ENCODE measurements at regions not wholly inside any gene's neighbourhood (a gene's known extent, or its start where the extent isn't known, plus 50 kb on each side); places are given as distances from the start of the nearest gene placed in this dataset.

DNA sequence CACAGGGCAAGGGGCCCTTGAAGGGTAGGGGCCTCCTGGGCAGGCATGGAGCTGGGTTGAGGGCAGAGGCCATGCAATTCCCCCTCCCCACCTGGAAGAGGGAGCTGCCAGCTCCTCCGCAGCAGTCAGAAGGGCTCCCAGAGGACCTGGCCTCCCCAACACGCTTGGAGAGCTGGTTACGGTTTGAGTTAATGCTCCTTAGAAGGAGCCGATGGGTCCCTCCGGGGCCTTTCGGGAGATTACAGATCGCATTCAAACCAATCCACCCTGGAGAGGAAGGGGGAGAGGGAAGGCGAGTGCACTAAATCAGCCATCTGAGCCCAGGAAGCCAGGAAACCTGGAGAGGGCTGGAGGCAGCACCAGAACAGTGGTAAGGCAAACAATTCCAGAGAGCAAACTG lies 106.3 kb upstream of the CSF3R start:
- no peak for DNase-seq (ENCODE audit: low read depth, low spot score)
- in situ Hi-C loops (cut with HindIII; ENCODE audit: low sequenced_read_pairs): no loop called here
- no peak overlapping the region for H3K4me3 ChIP-seq (ENCODE audit: low read depth, low read length)
- TF ChIP-seq, protein P1, sequence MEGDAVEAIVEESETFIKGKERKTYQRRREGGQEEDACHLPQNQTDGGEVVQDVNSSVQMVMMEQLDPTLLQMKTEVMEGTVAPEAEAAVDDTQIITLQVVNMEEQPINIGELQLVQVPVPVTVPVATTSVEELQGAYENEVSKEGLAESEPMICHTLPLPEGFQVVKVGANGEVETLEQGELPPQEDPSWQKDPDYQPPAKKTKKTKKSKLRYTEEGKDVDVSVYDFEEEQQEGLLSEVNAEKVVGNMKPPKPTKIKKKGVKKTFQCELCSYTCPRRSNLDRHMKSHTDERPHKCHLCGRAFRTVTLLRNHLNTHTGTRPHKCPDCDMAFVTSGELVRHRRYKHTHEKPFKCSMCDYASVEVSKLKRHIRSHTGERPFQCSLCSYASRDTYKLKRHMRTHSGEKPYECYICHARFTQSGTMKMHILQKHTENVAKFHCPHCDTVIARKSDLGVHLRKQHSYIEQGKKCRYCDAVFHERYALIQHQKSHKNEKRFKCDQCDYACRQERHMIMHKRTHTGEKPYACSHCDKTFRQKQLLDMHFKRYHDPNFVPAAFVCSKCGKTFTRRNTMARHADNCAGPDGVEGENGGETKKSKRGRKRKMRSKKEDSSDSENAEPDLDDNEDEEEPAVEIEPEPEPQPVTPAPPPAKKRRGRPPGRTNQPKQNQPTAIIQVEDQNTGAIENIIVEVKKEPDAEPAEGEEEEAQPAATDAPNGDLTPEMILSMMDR (IDR thresholded peaks at IDR 0.05; ENCODE audit: low read depth, low read length): no peak

DNA sequence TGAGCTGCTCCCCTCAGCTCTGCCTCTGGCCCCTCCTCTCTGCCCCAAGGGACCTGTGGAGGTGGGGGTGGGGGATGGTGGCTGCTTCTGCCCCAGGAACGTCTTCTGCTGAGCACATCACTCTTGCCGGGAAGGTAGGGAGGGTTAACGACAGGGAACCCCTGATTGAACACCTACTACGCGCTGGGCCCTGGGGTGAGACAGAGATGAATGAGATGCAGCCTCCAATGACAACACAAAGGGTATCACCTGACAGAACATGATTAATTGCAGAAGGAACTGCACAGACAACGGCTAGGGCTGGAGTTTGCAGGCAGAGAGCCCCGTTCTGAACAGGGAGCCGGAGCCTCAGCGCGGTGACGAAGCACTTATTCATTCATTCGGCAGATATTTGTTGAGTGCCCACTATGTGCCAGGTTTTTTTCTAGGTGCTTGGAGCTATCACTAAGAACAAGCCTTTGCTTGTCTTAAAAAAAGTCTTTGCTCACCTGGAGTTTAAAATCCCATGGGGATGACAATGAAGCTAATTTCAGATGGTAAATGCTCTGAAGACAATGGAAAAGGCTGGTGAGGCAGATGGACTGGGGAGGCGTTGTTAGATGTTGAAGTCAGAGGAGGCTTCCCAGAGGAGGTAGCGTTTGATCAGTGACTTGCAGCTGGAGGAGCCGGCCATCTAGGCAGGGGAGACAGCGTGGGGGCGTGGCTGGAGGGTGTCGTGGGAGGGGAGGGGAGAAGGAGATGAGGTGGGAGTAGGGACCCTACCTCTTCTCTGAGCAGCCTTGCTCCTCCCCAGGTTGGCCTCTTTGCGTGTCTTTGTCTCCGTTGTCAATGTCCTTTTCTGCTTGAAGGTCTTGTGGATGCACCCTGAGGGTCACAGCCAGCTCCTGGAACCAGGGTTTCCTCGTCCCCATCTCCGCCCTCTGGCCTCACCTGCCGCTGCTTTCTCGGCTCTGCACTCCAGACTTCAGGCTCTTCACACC lies 103.1 kb upstream of the CSF3R start:
- DNase-seq (ENCODE audit: low read depth, low spot score): no peak
- no peak overlapping the region for H3K4me3 ChIP-seq (ENCODE audit: low read depth, low read length)
- in situ Hi-C loops (cut with HindIII; ENCODE audit: low sequenced_read_pairs): no loop called here
- TF ChIP-seq, protein P1 (IDR thresholded peaks at IDR 0.05; ENCODE audit: low read depth, low read length): no peak

DNA sequence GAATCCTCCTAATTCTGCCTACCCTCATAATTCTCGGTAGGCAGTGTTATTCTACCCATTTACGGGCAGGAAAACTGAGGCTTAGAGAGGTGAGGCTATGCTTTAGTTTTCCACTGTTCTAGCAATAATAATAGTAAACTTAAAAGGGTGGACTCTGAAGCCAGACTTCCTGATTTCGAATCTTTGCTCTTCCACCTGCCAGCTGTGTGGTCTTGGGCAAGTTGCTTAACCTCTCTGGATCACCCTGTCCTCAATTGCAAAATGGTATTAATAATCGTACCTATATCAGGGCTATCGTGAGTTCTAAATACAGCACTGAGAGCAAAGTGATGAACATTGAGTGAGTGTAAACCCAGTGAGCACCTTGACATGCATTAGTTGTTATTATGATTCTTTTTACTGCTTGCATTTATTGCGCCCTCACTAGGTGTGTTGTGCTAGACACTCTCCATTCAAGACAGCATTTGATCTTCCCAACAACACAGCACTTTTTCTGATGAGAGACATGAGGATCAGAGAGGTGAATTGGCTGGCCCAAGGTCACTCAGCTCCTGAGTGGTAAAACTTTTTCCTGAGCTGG lies 102.3 kb upstream of the CSF3R start:
- H3K4me3 ChIP-seq (ENCODE audit: low read depth, low read length): no peak overlapping the region
- DNase-seq (ENCODE audit: low read depth, low spot score): no peak
- in situ Hi-C loops (cut with HindIII; ENCODE audit: low sequenced_read_pairs): no loop called here
- TF ChIP-seq, protein P1 (IDR thresholded peaks at IDR 0.05; ENCODE audit: low read depth, low read length): no peak

DNA sequence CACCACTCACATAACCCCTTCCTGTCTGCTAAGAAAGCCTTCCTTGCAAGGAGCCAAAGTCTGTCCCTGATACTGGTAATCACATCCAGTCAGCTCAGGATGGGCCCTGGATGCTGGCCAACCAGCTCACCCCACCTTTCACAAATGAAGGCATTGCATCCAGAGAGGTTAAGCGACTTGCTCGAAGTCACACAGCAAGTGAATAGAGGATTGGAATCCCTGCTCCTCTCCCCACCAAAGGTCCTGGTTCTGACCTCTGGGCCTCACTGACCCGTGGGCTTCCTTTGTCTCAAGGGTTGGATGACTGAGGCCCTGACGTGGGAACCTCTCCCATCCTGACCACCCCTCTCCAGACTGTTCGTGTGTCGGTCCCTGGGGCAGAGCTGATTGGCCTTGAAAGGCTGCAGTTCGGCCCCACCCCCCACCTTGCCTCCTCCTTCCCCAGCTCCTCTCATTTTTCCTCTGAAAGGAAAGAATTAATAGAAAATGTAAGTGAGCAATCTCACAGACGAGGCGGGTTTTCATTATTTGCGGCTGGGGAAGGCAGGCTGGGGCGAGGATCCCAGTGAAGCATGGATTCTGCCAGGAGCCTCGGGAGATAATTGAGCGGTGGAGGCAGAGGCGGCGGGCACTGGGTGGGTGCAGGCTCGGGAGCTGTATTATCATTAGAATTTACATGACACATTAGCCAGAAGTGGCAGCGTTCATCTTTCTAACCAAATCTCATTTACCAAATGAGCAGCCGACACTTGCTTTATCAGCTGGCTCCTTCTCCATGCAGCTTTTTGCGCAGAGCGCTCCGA lies 101.5 kb upstream of the CSF3R start:
- in situ Hi-C loops (cut with HindIII; ENCODE audit: low sequenced_read_pairs): no loop called here
- DNase-seq (ENCODE audit: low read depth, low spot score): no peak
- TF ChIP-seq, protein P1 (IDR thresholded peaks at IDR 0.05; ENCODE audit: low read depth, low read length): no peak
- no peak overlapping the region for H3K4me3 ChIP-seq (ENCODE audit: low read depth, low read length)

DNA sequence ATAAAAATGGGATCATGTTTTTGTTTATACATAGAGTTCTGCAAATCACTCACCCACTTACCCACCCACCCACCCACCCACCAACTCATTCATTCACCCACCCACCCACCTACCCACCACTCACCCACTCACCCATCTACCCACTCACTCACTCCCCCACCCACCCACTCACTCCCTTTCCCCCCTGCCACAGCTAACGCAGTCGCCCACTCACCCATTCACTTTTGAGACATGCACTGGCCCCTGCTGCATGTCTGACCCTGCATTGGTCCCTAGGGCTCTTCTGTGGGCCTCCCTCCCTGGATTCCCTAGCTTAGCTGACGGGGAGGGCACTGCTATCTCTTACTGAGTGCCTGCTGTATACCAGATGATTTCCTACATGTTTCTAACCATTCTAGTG lies 100.4 kb upstream of the CSF3R start:
- TF ChIP-seq, protein P1 (IDR thresholded peaks at IDR 0.05; ENCODE audit: low read depth, low read length): no peak
- no peak for DNase-seq (ENCODE audit: low read depth, low spot score)
- no peak overlapping the region for H3K4me3 ChIP-seq (ENCODE audit: low read depth, low read length)
- in situ Hi-C loops (cut with HindIII; ENCODE audit: low sequenced_read_pairs): no loop called here

DNA sequence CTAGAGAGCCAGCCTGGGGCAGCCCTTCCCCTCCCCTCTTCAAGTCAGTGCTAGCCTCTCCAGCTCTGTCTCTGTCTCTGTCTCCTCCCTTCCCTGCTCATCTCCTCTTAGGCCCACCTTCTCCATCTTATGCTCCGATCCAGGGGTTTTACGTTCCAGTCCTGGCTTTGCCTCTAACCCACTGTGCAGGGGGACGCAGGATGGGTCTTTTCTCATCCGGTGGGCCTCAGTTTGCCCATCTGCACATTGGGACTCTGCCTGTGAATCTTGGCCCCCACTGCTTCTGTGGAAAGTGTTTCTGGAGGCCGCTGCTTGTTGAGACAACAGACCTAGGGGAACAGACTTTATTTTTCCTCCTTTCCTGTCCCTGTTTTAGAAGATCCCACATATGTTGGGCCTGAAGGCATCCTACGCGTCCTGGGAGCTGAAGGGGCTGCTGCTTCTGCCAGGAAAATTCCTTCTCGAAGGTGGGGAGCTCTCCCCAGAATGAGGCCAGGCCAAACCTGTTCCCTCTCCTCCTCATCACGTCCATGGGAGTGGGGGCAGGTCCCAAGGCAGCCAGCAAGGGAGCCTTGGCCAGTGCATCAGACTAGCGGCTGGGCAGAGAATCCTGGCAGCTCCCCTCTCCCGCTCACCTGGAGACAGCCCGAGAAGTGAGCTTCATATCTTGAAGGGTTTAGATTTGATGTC lies 99.5 kb upstream of the CSF3R start:
- DNase-seq (ENCODE audit: low read depth, low spot score): no peak
- H3K4me3 ChIP-seq (ENCODE audit: low read depth, low read length): no peak overlapping the region
- in situ Hi-C loops (cut with HindIII; ENCODE audit: low sequenced_read_pairs): no loop called here
- TF ChIP-seq, protein P1 (IDR thresholded peaks at IDR 0.05; ENCODE audit: low read depth, low read length): no peak
